ENCODE measurements at regions not wholly inside any gene's neighbourhood (a gene's known extent, or its start where the extent isn't known, plus 50 kb on each side); places are given as distances from the start of the nearest gene placed in this dataset.

DNA sequence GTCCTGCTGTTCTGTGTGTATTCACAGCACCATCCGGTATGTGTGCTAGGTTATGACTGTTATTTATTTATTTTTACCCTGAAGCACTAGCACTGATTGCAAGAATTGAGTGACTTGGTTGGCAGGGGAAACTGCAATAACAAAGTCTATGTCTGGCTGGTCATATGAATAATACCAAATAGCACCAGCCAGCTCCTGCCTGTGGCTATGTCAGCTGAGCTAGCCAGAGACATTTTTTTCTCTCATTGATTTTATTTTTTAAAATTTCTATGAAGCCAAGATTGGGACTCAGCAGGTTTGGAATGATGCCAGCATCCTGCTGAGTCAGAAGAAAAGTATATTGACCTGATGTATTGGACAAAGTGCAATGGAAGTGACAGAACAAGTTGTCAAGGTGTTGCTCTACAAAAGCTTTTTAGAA is 188.5 kb upstream of the CDH2 start:
- no peaks in the 10 kb centered on the region for H3K27me3 Mint-ChIP-seq
- H3K4me3 Mint-ChIP-seq, result no peak overlapping the region
- peaks cover 9 to 16% of the 10 kb centered on the region in 2 donors for H3K9me3 Mint-ChIP-seq
- no peaks in the 10 kb centered on the region for H3K4me1 Mint-ChIP-seq
- no peak for DNase-seq
- H3K27ac Mint-ChIP-seq, result no peak overlapping the region
- no peak for ATAC-seq

DNA sequence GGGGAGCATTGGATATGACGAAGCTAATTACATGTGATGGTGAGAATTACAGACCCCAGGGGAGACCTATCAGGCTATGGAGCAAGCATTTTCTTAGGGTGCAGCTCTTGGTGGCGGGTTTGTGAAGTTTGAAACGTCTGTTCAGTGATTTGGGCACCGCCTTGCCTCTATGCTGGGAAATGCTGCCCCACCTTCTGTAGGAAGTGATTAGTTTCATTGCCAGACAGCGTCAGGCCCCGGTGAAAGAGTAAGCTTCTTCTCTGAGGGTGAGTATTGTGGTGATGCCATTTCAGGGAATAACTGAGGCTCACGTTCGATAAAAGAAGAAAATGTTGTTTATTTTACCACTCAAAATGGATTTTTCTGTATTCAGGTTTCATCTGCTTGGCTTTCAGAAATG is 186.2 kb upstream of the CDH2 start:
- ATAC-seq, result no peak
- no peaks in the 10 kb centered on the region for H3K4me1 Mint-ChIP-seq
- no peak for DNase-seq
- H3K9me3 Mint-ChIP-seq, result peaks cover 4 to 21% of the 10 kb centered on the region in 2 donors
- H3K27me3 Mint-ChIP-seq, result no peaks in the 10 kb centered on the region
- no peak overlapping the region for H3K4me3 Mint-ChIP-seq
- H3K27ac Mint-ChIP-seq, result no peak overlapping the region

GRCh38 chr18:28359176-28359575 is 182.2 kb upstream of the CDH2 start:
- ATAC-seq (no peak), DNase-seq (no peak)

DNA sequence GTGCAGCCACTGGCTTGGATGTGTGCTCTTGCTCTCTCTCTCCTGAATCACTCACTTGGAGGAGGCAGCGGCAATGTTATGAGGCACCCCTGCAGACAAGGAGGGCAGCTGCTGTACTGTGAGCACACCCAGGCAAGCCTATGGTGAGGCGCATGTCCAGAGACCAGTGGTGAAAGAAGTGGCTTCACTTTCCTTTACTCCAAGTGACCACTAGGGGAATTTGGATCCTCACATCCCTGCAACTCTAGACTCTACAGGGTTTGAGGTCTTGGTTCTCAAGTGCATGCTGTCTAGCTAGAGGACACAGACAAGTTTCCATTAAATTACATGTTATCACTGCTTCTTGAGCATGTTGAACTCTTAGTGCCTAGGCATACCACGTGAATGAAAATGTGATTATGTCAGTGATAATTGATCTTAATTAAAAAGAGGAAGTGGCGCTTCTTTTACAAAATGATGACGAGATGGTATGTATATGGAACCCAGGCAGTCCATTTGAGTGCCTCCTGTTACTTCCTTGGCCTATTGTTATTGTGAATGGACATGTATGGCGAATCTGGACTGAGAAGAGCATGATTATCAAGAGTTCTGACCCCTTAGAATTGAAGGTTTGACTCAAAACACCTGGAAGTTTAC is 181.0 kb upstream of the CDH2 start:
- Mint-ChIP-seq H3K27me3 (no peaks in the 10 kb centered on the region), H3K4me1 (no peaks in the 10 kb centered on the region), H3K27ac (no peak overlapping the region), H3K4me3 (no peak overlapping the region), H3K9me3 (peaks cover 4 to 16% of the 10 kb centered on the region in 2 donors)
- no peak for DNase-seq
- ATAC-seq, result no peak

More at GRCh38 chr18:28359176-28359575, 182.2 kb upstream of the CDH2 start:
- Mint-ChIP-seq H3K4me1 (no peaks in the 10 kb centered on the region), H3K27ac (no peak overlapping the region), H3K9me3 (peaks cover 4 to 20% of the 10 kb centered on the region in 2 donors), H3K27me3 (no peaks in the 10 kb centered on the region), H3K4me3 (no peak overlapping the region)

DNA sequence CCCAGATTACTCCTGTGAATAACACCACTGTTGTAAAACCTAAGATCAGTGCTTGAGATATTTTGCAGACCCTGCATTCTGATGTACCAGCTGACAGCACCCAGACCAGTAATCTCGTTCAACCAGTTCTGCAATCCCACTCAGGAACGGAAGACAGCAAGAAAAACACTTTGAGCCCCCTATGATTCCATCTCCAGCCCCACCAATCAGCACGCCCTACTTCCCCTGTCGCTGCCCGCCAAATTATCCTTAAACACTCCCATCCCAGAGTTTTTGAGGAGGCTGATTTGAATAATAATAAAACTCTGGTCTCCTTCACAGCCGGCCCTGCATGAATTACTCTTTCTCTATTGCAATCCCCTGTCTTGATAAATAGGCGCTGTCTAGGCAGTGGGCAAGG is 173.9 kb upstream of the CDH2 start:
- Mint-ChIP-seq H3K4me3 (no peak overlapping the region), H3K9me3 (peaks cover 13 to 20% of the 10 kb centered on the region in 2 donors), H3K27ac (no peak overlapping the region), H3K27me3 (no peaks in the 10 kb centered on the region), H3K4me1 (no peaks in the 10 kb centered on the region)
- no peak for DNase-seq
- ATAC-seq, result no peak

GRCh38 chr18:28342231-28342630 is 165.3 kb upstream of the CDH2 start:
- ATAC-seq (no peak), DNase-seq (no peak)
- peaks cover 8% of the 10 kb centered on the region in 2 donors for H3K9me3 Mint-ChIP-seq
- H3K27me3 Mint-ChIP-seq, result no peaks in the 10 kb centered on the region
- H3K27ac Mint-ChIP-seq, result no peak overlapping the region
- H3K4me1 Mint-ChIP-seq, result no peaks in the 10 kb centered on the region
- H3K4me3 Mint-ChIP-seq, result no peak overlapping the region

- Mint-ChIP-seq H3K27me3 (no peaks in the 10 kb centered on the region), H3K4me3 (no peak overlapping the region), H3K9me3 (peaks cover 11 to 18% of the 10 kb centered on the region in 2 donors), H3K27ac (no peak overlapping the region), H3K4me1 (no peaks in the 10 kb centered on the region)
- DNase-seq, result no peak
- no peak for ATAC-seq
Measured at GRCh38 chr18:28338316-28338715, 161.4 kb upstream of the CDH2 start.

DNA sequence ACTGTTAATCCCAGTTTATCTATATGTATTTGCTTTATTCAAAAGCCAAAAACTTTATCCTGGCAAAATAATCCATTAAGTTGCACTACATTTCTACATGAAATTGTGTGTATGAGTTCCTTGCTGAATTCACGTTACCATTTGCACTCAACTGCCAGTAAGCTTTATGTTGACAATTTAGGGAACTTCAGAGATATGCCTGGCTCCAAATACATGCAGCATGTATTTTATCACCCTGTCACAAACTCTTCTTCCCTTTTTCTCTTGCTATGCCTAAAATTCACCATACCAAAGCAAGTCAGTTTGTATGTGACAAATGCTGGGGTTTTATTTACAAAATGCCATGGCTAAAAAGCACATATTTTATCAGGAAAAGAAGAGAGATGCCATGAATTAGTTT is 157.6 kb upstream of the CDH2 start:
- ATAC-seq (no peak), DNase-seq (no peak)
- no peak overlapping the region for H3K27ac Mint-ChIP-seq
- H3K4me3 Mint-ChIP-seq, result no peak overlapping the region
- H3K9me3 Mint-ChIP-seq, result peaks cover 18 to 21% of the 10 kb centered on the region in 2 donors
- H3K27me3 Mint-ChIP-seq, result no peaks in the 10 kb centered on the region
- no peaks in the 10 kb centered on the region for H3K4me1 Mint-ChIP-seq

DNA sequence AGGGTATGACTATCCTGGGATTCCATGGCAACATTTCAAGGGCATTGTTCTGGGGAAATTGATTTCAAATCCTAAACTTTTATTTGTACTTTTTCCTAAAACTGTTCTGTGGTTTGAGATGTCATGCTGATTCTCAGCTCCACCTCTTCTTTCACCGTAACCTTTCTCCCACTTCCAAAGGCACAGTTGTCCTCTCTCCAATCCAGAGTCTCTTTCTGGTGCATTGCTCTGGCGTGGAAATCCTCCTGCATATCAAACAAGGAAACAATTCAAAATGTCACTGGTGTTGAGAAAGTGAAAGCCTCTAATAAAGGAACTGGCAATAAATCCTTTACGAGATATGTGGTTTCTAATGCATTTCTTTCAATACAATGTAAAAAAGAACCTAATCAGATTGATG is 155.1 kb upstream of the CDH2 start:
- no peaks in the 10 kb centered on the region for H3K27me3 Mint-ChIP-seq
- peaks cover 8 to 10% of the 10 kb centered on the region in 2 donors for H3K9me3 Mint-ChIP-seq
- DNase-seq, result no peak
- no peak overlapping the region for H3K4me3 Mint-ChIP-seq
- no peaks in the 10 kb centered on the region for H3K4me1 Mint-ChIP-seq
- no peak for ATAC-seq
- H3K27ac Mint-ChIP-seq, result no peak overlapping the region

DNA sequence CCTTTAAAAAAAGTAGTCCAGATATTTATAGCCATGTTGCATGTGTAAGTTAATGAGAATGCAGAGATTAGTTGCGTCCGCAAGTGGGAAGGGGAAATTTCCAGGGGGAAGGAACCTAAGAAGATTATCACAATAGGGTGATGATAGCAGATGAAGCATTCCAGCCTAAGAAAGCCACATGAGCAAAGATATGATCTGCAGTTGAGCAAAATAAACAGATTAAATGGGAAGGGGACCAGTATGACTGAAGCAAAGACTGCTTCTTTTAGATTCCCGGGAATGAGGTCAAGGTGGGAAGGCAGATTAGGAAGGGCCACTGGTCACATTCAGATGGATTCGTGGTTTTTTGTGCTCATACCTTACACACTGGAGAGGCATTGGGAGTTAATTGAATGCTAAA is 154.6 kb upstream of the CDH2 start:
- no peak overlapping the region for H3K27ac Mint-ChIP-seq
- no peaks in the 10 kb centered on the region for H3K4me1 Mint-ChIP-seq
- DNase-seq, result no peak
- H3K9me3 Mint-ChIP-seq, result peaks cover 8 to 9% of the 10 kb centered on the region in 2 donors
- no peaks in the 10 kb centered on the region for H3K27me3 Mint-ChIP-seq
- no peak overlapping the region for H3K4me3 Mint-ChIP-seq
- ATAC-seq, result no peak

DNA sequence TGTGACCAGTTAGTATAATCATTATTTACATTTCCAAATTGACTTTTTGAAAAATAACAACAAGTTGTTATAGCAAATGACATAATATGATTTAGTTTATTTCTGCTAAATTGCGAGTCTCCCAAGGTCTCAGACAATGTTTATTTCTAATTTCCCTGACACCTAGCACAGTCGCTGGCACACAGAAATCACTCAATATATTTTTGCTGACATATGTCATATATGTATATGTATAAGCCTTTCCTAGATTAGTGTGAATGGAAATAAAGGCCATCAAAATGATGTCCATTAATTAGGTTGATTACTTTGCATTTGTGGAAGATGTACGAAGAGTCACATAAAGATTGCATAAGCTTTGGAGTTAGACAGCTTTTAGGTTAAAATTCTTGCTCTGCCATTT is 136.7 kb upstream of the CDH2 start:
- no peak overlapping the region for H3K27ac Mint-ChIP-seq
- no peaks in the 10 kb centered on the region for H3K27me3 Mint-ChIP-seq
- H3K4me1 Mint-ChIP-seq, result no peaks in the 10 kb centered on the region
- H3K4me3 Mint-ChIP-seq, result no peak overlapping the region
- no peak for ATAC-seq
- H3K9me3 Mint-ChIP-seq, result peaks cover 21 to 54% of the 10 kb centered on the region in 2 donors
- no peak for DNase-seq

GRCh38 chr18:28288784-28289183 is 111.9 kb upstream of the CDH2 start:
- Mint-ChIP-seq H3K9me3 (peaks cover 0 to 8% of the 10 kb centered on the region in 2 donors), H3K4me1 (no peaks in the 10 kb centered on the region), H3K4me3 (no peak overlapping the region), H3K27ac (no peak overlapping the region), H3K27me3 (no peaks in the 10 kb centered on the region)
- ATAC-seq (no peak), DNase-seq (no peak)

DNA sequence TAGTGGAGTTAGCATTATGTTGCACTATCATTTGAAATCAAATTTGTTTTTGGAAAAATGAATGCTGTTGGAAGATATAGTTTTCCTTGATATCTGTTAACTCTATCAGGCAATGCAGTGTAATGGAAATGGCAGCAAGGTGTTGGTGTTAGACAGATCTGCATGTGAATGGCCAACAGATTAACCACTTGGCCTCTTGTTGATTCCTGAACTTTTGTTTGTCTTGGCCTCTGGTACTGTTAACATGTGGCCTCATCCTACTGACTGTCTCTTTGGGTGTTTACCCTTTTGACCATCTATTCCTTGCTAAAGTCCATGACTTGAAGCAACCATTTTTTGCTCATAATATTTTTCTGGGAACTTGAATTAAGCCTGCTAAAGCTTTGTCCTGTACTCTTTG is 110.2 kb upstream of the CDH2 start:
- Mint-ChIP-seq H3K9me3 (peaks cover 0 to 8% of the 10 kb centered on the region in 2 donors), H3K27me3 (no peaks in the 10 kb centered on the region), H3K4me3 (no peak overlapping the region), H3K4me1 (no peaks in the 10 kb centered on the region), H3K27ac (no peak overlapping the region)
- ATAC-seq, result no peak
- DNase-seq, result no peak

DNA sequence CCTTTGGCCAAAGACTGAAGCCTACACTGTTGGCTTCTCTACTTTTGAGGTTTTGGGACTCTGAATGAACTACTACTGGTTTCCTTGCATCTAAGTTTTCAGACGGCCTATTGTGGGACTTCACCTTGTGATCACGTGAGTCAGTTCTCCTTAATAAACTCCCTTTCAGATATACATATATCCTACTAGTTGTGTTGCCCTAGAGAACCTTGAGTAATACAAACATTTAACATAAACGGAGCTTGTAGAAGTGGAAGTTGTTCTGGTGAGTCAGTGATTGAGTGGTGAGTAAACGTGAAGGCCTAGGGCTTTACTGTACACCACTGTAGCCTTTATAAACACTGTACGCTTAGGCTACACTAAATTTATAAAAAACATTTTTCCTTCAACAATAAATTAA is 107.2 kb upstream of the CDH2 start:
- Mint-ChIP-seq H3K27me3 (no peaks in the 10 kb centered on the region), H3K4me3 (no peak overlapping the region), H3K27ac (no peak overlapping the region), H3K9me3 (no peaks in the 10 kb centered on the region), H3K4me1 (no peaks in the 10 kb centered on the region)
- ATAC-seq (no peak), DNase-seq (no peak)

GRCh38 chr18:28281400-28281799 is 104.5 kb upstream of the CDH2 start:
- DNase-seq (no peak), ATAC-seq (no peak)
- peaks cover 0 to 7% of the 10 kb centered on the region in 2 donors for H3K9me3 Mint-ChIP-seq
- no peaks in the 10 kb centered on the region for H3K27me3 Mint-ChIP-seq
- H3K27ac Mint-ChIP-seq, result no peak overlapping the region
- H3K4me3 Mint-ChIP-seq, result no peak overlapping the region
- H3K4me1 Mint-ChIP-seq, result no peaks in the 10 kb centered on the region

DNA sequence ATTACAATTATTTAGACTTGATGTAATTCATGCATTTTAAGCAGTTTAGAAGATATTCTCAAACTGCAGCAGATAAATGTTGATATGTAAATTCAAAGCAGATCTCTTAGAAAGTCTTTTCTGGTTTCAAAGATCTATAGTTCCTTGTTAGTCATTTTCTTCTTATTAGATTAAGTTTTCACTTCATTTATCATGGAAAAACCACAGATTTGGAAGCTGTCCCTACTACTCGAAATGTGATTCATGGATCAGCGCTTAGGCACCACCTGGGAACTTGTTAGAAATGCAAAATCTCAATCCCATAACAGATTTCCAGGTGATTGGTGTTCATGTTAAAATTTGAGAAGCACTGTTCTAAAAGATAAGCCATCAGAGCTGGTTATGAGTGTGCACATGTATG is 92.8 kb upstream of the CDH2 start:
- H3K27me3 Mint-ChIP-seq, result no peaks in the 10 kb centered on the region
- no peak overlapping the region for H3K27ac Mint-ChIP-seq
- H3K4me3 Mint-ChIP-seq, result no peak overlapping the region
- ATAC-seq, result no peak
- peaks cover 0 to 11% of the 10 kb centered on the region in 2 donors for H3K9me3 Mint-ChIP-seq
- DNase-seq, result no peak
- no peaks in the 10 kb centered on the region for H3K4me1 Mint-ChIP-seq
